ENCODE measurements at regions not wholly inside any gene's neighbourhood (a gene's known extent, or its start where the extent isn't known, plus 50 kb on each side); places are given as distances from the start of the nearest gene placed in this dataset.

DNA sequence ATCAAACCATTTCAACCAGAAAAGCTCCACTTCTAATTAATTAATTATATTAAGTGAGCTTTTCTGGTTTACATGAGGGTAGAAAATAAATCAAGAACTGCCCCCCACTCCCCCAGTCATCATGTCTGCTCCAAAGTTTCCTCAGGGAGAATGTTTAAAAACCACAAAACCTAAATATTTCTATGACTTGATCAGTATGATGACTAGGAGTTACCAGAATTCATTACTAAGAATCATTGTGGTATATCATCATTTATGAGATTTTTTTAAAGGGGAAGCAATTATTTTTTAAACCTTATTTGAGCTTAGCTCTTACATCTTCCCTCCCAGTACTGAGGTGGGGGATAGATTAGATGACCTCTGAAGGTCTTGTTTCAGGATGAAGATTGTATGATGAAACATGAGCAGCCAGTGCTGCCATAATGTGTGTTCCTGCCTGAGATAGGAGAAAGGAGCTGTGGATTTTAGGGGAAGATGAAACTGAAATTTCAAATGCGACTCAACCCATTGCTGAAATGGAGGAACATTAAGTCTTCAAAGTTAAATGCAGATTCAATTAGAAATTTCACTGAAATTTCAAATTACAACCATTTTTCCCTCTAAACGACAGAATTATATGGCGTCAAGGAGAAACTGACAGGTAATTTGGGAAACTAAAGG is 401.3 kb upstream of the CADM1 start:
- DNase-seq (ENCODE audit: low spot score) = no peak

DNA sequence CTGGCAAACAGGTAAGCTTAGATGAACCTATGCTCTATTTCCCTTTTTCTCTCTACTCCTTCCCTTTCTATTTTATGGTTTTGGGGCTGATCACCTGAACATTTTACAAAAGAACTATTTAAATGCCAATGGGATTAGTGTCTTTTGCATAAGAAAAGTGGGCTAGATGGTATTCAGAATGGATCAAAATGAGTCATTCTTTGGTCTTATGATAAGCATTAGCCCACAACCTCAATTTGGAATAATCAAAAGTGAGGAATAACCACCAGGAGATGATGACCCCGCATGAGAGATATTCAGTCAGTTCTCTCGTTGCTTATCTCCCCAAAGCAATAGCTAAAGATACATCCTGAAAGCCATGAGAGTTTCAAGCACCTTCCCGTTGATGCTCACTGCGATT is 399.0 kb upstream of the CADM1 start:
- no peak for DNase-seq (ENCODE audit: low spot score)

DNA sequence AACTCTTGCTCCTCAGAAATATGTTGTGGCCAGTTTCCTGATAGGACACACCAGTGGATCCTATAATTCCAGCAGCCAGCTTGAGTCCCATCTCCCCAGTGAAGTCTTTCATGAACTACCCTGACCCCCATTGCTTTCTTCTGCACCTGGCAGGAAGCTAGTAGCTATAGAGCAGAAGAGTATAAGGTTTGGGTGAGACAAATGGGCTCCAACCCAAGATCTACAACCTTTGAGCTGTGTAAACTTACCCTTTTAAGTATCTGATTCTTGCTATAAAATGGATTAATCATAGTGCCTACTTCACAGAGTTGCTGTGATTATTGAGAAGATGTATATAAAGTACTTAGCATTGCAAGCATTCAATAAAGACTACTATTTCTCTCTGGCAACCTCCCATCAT is 396.9 kb upstream of the CADM1 start:
- DNase-seq (ENCODE audit: low spot score) = no peak

DNA sequence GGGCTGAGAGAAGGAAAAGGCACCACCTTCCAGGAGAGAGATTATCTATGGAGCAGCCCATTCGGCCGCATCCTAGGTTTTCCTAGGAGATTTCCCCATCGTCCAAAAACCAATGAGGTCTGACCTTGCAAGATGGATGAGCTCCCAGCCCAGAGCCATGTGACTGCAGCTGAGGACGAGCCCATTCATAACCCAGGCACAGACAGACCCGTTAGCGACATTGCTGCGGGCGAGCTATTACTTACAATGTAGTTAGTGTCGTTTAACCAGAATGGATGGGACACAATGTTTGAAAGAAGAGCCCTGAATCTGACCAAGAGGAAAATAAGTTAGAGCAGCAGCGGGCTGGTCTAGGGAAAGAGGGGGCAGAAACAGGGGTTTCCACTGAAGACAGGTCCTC is 395.9 kb upstream of the CADM1 start:
- DNase-seq (ENCODE audit: low spot score) = no peak

DNA sequence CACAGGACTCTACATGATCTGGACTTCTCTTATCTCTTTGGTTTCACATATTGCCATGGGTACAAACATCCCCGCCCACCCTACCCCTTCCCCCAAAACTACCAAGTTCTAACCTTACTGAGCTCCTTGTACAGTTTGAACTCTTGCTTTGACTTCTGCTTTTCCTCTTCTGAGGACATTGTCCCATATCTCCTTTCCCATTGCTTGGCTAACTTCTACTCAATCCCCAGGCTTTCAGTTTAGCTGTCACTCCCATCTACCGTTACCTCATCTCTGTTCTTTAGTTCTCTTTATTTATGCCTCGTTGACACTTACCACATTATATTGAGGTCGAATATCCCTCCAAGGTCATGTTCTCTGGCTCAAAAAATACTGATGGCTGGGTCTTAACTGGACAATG is 393.5 kb upstream of the CADM1 start:
- DNase-seq (ENCODE audit: low spot score) = no peak

DNA sequence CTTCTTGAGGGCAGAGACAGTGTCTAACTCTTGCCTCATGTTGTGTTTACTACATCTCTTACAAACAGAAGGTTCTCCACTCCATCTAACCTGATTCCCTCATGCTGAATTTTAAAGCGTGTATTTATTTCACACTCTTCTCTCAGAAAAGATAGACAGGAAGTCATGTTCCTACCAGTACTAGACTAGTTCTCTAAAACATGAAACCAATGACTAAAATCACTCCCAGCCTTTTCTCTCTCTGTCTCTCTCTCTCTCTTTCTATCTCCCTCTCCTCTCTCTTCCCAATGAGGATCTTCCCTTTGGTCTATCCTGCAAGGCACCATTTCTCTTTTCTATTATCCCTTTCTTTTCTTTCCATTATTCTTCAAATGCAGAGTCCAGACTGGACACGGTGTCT is 391.9 kb upstream of the CADM1 start:
- no peak for DNase-seq (ENCODE audit: low spot score)

DNA sequence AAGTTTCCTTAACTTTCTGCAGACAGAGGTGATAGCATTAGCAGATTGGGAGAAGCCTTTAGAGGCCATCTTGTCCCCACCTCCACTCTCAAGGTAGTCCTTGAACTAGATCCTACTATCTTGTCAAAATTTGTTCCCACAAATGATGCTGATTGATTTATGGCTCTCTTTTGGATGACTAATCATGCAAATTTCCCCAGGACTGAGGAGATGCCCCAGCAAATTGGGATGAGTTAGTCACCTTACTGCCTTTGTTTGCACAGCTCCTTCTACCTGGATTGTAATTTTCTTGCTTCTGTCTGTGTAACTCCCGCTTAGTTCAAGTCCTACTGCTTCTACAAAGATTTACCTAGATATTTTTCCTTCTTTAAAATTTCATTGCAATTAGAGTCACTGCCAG is 391.4 kb upstream of the CADM1 start:
- DNase-seq (ENCODE audit: low spot score) = no peak

DNA sequence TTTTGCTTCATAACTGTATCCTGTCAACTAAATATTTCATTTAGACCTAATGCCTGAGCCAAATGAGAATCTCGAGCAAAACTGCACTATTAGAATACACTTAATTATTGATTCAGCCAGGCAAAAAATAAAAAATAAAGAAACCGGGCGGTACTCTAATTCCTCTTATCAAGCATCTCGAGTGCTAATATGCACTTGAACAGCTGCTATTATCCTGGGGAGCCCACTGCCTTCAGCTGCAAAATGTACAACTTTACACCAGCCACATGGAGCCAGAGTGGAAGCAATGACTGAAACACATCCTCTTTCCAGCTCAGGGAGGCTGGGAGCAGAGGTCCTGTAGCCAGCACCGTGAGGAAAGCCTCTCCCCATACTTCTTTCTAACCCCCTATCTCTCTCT is 390.0 kb upstream of the CADM1 start:
- DNase-seq (ENCODE audit: low spot score) = no peak

DNA sequence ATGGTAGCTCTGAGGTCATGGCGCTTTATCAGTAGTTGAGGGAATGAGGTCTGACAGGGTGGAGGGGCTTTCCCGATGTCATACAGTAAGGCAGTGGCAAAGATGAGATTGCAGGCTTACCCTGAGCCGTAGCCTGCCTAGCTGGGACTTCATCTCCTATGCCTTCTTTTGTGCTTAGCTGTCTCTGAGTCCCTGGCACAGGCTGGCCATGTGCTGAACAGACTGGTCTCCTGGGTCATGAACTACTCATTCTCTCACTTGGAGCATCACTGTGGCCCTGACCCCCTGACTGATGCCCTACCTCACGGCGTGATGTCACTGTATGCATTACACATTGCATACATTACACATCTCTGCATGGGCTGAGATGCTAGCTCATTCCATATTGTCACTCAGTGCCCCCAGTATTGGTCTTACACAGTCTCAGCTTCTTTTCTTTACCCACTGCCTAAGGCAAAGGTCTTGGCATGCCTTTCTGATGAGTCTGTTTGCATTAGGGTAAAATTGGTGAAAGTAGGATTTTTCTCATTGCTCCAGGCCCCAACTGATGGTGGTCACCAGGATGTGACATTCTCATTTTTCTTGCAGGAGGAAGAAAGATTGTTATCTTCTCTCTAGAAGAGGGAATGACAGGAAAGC is 389.4 kb upstream of the CADM1 start:
- DNase-seq (ENCODE audit: low spot score) = no peak

DNA sequence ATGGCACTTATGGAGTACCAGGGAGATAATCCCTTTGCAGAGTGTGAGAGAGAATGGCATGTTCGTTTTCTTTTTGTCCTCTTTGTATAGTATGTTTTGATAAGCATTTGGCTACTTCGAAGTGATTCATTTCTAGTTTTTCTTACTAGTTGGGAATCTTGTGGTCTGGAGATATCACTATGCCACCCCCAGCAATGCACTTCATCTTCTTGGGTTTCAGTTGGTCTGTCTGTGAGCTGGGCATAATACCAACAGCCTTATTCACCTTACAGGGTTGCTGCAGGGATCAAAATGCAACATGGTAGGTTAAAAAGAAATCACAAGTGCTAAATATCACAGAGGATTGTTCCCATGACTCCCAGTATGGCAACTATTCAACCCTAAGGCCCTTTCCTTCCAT is 387.8 kb upstream of the CADM1 start:
- peak; percentile 9 for DNase-seq (ENCODE audit: low spot score)

DNA sequence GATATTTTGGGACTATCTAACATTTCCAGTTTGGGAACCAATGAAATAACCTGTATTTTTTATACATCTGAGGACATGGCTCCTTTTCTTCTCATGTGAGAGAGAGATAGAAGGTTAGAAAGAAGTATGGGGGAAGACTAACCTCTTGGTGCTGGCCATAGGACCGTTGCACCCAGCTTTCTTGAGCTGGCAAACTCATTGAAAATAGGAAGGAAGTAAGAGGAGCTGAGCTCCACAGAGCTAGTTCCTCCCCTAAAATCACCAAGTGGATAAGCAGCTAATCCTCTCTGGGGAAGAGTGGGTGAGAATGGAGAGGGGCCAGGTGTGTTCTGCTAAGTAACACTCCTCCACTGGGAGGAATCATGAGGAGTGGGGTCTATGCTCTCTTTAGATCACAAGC is 387.4 kb upstream of the CADM1 start:
- no peak for DNase-seq (ENCODE audit: low spot score)

DNA sequence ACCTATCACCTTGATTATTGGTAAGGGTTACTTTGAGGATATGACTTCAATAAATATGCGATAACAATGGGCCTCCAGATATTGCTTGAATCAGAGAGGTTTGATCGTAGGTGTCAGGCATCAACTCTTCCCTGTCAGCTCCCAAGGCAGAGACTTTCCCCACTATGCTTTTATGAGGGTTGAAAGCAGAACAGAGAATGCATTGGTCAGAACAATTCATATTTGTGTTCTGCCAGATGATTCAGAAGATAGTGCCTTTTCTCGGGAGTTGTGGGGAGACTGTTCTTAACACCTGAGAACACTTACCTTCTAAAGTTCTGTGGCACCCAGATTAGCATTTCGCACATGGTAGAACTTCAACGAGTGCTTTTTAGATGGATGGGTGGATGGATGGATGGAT is 386.3 kb upstream of the CADM1 start:
- DNase-seq (ENCODE audit: low spot score) = no peak

DNA sequence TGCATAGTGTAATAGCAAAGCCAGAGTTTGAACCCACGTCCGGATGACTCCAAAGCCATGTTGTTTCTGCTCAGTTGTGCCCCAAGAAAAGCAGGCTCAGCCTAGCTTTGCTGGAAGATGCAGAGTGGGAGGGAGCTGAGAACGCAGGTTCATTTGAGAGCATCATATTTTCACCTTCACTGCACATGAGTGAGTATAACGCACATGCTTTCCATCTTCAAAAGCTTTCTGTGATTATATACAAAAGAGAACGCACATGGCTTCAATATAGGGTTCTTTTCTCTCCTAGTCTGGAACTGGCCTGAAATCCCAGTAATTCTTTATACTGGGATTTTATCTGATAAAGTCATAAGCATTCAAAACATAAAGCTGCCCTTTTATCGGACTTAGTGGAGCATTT is 385.5 kb upstream of the CADM1 start:
- no peak for DNase-seq (ENCODE audit: low spot score)

DNA sequence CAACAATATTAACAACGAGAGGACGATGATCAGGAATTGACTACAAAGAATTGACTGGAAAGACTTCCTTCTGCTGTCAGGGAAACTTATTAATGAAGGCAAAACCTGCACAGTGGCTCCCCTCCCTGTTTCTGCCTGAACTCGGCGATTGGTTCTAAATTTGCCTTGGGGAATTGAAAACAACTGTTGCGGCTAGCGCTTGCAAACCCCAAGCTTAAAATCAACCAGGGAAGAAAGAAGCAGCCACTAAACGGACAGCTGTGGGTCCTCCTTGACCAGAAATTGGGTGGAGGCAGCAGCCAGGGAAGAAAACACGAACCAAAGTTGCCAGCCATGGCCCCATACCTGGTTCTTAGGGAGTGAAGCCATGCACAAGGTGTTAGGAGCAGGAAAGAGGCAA is 383.5 kb upstream of the CADM1 start:
- DNase-seq (ENCODE audit: low spot score) = no peak

DNA sequence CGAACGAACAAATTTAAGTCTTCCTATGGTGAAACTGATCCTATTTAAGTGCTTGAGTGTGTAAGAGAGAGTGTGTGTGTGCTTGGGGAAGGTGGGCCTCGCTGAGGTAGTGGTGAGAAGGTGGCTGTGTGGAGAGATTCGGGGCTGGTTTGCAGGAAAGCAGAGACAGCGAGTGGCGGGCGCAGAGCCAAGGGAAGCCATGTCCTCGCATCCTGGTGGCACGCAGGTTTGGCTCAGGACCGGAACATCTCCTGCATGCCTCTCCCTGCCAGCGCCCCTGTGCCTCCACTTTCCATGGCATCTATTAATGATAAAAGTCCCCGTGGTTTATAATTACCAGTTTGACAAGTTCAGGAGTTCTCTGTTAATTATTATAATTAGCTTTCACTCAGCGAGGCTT is 383.1 kb upstream of the CADM1 start:
- no peak for DNase-seq (ENCODE audit: low spot score)

DNA sequence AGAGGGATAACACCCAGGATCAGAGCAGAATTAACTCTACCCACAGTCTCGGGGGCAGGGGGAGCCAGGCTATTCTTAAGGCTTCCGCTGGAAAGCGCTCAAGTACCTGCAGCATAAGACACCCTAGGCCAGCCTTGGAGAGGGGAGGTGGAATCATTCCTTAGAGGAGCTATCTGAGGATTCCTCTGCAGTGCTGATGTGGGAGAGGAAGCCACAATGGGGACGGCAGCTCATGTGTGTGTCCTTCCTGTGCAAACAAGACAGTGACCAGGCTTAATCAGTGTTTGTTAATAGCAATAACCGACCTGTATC is 382.2 kb upstream of the CADM1 start:
- no peak for DNase-seq (ENCODE audit: low spot score)

DNA sequence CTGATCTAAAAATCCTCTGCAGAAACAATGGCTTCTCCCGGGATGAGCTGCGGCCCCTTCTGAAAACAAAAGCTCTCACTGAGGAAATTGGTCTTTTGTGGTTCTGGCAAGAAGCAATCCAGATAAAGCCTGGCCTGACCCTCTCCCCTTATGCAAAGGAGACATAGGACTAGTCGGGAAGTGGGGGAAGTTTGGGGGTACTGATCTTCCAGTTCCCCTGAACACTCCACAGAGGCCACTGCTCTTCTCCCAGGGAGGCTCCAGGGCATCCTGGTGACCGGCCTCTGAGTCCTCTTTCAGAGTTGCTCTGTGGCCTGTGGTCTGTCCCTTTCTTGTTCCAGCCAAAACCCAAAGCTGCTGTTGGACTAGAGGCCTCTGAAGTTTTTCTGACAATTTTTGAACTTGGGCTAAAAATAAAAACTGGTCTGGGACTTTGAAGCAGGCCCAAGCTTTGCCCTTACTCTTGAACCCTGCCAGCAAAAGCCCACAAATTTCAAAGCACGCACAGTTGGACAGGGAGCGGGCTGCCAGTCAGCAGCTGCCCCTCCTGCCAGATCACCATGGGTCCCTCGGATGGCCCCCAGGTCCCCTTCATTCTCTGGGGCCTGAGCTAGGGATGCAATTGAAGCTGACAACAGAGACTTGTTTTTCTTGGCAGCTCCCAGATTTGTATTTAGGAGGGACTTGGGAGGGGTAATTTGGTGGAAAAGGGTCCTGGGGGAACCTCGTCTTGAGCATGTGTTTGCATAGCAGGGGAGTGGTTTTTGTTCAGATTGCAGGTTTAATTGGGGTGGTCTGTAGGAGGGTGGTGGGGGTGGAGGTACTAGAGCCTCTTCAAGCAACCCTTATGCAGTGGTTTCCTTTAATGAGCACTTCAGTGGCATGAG is 381.6 kb upstream of the CADM1 start:
- DNase-seq (ENCODE audit: low spot score) = no peak

DNA sequence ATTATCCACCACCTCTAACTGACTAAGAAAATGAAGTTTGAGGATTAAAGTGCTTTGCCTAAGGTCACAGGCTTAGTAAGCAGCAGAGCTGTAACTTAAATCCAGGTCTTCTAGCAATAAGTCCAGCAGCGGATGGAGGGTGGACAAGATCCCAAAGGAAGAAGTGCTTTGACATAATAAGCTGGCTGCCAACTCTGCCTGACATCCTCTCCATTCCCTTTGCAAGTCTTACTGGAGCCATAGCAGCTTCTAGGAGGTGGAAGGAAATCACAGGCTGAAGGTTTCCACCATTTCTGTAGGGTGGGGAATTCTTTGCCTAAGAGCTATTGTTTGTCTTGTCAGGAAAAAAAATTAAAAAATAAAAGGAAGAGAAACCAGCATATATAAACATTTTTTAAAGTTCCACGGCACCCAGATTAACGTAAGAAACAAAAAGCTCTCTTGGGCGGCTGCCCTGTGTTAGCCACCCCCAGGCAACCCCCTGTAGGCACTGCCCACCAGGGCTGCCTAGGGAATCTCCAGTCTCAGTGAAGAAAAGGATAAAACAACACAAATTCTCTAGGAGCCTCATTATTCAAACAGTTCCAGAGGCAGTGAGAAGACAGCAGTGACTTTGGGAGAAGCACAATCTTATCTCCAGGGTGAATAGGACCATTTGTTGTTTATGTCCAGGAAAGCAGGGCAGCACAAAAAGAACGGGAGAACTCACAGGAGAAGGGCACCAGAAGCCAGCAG is 380.8 kb upstream of the CADM1 start:
- no peak for DNase-seq (ENCODE audit: low spot score)

DNA sequence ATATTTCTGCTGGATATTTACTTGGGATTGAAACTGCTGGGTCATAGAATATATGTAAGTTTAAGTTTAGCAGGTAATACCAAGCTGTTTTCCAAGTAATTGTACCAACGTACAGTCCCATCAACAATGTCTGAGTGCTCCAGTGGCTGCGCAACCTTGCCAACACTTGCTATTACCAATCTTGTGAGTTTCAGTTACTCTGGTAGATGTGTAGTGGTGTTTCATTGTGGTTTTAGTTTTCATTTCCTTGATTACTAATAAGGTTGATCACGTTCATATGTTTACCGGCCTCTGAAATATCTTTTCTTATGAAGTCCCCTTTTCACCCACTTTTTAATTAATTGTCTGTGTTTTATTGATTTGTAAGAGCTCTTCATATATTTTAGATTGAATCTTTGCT is 370.6 kb upstream of the CADM1 start:
- no peak for DNase-seq (ENCODE audit: low spot score)

DNA sequence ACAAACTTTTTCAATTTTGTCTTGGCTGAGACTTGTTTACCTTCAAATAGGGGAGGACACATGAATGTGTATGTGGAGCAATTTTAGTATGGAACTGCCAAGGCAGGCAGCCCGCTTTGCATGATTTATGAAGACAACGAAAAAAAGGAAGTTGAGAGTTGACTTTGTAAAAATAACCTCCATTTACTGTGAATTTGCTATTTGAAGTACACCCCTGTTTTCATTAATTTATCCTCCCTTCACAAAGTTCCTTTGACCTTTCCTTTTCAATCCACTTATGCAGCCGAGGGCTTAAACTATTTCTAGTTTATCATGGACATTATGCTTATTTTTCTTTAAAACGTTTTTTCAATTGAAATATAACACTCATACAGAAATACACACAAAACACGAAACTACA is 369.6 kb upstream of the CADM1 start:
- DNase-seq (ENCODE audit: low spot score) = no peak

DNA sequence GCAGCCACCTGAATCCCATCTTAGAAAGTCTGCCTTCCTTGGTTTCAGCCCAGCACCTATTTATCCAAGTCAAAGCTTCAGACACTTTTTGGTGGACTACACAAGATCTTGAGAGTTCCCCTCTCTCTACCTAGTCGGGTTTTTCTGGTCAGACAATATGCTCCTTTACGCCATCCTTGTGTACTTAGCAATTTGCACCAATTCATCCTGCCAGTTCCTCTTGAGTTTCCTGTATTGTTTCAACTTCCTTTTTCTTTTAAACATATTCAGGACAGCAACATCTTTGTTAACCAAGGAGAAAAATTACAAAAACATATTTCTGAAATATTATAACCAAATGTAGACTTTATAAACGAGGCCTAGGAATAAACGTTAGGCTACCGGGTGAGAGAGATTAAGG is 368.2 kb upstream of the CADM1 start:
- no peak for DNase-seq (ENCODE audit: low spot score)

DNA sequence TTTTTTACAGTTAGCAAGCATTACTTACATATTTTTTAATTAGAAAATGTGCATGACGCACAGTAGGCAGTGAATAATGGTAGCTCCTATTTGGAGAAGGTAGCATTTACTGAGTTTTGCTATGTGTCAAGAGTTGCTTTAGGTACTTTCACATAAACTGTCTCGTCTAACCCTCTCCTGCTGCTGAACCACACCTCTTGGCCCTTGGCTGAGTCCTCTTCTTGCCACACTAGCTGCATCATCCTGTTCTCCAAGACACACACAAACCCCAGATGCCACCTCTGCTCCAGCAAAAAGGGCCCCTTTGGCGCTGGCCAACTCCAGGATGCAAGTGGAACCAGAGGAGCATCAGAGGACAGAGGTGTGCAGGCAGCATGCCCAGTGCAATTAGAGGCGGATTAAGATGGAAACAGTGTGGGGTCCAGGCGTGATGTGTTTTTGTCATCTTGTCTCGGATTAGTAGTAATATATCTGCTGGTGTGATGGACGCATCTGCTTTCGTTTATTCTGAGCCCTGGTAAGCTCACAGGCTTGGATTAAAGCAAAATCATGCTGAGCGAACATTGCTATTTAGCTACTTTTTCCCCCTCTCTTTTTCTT is 367.0 kb upstream of the CADM1 start:
- DNase-seq (ENCODE audit: low spot score) = no peak
